ENCODE measurements at regions not wholly inside any gene's neighbourhood (a gene's known extent, or its start where the extent isn't known, plus 50 kb on each side); places are given as distances from the start of the nearest gene placed in this dataset.
"Not testable (repeated sequence)": the region's sequence is repeated elsewhere in the genome, so short reads cannot be mapped to it uniquely, and the experiment has no call there.

DNA sequence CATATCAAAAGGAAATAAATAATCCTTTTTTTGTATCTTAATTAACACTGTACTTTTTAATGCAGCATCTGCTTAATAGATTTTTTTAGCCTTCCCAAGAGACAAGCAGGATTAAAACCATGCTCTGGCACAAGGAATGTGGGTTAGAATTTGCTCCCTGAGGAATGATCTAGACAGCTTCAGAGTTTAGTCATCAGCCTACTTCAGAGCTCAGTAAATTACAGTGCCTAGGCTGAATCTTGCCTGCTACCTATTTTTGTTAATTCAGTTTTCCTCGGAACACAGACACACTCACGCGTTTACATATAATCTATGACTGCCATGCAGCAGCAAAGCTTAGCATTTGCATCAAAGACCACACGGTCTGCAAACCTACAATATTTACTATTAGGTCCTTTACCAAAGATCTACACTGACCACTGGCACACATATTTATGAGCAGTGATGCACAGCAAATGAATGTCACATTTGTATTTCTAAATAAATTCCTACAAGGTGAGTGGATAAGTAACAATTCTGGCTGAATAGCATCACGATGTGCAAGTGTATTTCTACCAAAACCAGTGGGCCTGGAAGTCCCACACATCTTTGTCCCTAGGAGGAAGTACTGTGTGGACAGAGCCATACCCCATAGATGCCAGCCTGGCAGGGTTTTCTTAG lies 309.8 kb upstream of the TMEM132C start:
- DNase-seq (ENCODE audit: low spot score): no peak

DNA sequence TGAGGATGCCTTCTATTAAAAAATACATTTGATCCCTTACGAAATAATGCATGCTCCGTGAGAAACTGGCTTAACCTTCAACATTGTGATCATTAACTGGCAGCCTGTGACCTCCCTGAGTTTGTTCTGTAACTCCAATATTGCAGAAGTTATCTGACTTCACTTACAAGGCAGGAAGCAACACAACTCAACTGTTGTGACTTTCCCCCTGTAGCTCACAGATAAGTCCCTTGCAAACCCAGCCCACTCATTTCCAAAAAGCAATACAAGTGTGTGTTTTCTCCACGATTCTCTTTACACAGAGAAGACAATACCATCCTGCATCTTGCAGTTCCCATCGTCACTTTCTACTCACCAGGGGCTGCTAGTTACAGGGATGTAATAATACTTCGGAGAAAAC lies 304.7 kb upstream of the TMEM132C start:
- no peak for DNase-seq (ENCODE audit: low spot score)

DNA sequence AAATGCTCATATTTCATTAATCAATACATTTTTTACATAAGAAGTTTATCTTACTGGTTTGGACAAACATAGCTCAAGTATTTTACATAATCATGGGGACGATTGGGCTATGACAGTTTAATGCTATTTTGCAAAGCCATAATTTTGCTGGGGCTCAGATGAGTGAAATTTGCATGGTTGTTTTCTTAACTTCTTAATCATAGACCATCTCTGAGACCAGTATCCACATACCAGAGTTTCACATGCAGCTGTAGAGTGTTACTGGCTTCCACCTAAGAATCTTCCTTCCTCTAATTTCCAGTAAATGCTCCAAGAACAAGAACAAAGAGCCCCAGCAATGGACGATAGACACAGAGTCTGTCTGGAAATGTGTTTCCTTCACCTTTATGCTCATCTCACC lies 303.0 kb upstream of the TMEM132C start:
- DNase-seq (ENCODE audit: low spot score): no peak

DNA sequence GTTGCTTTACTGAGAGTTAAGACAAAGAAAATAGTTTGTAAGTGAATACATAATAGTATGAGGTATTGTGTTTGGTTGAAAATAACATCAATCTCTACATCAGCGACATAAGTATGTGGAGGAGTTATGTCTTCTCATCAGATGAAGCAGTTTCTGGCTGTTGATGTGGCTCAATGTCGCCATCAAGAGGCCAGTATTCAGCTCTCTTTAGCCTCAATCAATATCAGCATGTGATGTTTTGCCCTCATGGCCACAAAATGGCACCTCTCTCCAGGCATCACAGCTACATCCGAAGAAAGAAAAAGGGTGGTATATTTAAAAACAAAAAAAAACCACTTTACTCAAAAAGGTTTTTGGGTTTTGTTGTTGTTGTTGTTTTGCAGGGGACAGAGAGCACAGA lies 302.3 kb upstream of the TMEM132C start:
- DNase-seq (ENCODE audit: low spot score): no peak

DNA sequence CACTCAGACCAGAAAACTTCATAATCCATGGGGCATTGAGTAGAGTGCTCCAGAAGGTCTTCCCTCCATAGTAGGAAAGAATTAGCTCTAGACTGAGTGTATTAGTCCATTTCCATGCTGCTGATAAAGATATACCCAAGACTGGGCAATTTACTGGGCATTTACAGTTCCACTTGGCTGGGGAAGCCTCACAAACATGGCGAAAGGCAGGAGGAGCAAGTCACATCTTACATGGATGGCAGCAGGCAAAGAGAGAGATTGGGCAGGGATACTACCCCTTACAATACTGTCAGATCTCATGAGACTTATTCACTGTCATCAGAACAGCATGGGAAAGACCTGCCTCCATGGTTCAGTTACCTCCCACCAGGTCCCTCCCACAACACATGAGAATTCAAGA lies 300.6 kb upstream of the TMEM132C start:
- no peak for DNase-seq (ENCODE audit: low spot score)

DNA sequence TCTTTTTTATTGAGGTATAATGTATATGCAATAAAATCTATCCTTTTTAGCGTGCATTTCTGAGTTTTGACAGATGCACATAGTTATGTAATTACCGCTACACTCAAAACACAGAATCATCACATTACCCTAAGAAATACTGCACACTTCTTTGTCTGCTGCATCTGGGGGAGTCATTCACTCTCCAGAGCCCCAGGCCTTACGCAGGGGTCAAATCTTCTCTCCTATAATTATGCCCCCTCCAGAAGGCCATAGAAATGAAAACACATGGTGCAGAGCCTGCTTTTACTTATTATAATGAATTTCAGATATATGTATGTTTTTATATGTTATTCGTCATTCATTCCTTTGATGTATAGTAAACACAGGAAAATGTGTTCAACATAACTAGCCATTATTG lies 296.5 kb upstream of the TMEM132C start:
- no peak for DNase-seq (ENCODE audit: low spot score)

DNA sequence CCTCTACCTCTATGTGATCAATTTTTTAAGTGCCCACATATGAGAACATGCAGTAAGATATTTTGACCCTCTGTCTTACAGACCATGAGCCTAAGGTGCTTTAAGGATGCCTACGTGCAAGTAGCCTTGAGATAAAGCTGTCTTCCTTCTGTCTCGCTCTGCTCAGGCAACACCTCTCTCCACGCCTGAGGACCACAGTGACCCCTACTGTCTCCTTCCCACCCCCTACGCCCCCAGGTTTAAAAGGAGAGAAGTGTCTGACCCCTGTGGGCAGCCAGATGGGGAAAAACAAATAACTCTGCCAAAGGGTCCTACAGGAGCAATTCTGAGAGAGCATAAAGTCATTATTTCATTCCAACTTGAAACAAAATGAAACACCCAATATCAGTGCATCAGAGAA lies 286.4 kb upstream of the TMEM132C start:
- DNase-seq (ENCODE audit: low spot score): no peak

DNA sequence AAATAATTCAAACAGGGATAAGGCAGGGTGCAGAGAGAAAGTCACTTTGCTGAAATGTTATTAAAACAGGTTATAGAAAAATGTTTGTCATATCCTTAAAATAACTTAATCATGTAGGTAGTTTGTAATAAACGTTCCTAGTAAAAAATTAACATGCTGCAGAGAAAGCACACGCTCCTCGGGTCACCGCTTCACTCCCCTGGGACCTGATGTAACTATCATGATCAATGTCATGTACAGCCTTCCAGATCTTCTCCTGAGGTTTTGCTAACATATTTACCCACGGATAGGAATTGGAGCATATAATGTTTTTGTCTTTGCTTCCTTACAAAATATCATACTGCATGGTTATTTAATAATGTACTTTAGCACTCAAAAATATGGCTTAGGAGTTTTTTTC lies 285.1 kb upstream of the TMEM132C start:
- no peak for DNase-seq (ENCODE audit: low spot score)

DNA sequence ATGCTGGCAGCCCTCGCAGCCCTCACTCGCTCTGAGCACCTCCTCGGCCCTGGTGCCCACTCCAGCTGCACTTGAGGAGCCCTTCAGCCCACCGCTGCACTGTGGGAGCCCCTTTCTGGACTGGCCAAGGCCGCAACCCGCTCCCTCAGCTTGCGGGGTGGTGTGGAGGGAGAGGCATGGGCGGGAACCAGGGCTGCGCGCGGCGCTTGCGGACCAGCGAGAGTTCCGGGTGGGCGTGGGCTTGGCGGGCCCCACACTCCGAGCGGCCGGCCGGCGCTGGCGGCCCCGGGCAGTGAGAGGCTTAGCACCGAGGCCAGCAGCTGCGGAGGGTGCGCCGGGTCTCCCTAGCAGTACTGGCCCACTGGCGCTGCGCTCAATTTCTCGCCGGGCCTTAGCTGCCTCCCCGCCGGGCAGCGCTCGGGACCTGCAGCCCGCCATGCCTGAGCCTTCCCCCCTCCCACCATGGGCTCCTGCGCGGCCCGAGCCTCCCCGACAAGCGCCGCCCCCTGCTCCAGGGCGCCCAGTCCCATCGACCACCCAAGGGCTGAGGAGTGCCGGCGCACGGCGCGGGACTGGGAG lies 283.7 kb upstream of the TMEM132C start:
- DNase-seq (ENCODE audit: low spot score): not testable (repeated sequence)

DNA sequence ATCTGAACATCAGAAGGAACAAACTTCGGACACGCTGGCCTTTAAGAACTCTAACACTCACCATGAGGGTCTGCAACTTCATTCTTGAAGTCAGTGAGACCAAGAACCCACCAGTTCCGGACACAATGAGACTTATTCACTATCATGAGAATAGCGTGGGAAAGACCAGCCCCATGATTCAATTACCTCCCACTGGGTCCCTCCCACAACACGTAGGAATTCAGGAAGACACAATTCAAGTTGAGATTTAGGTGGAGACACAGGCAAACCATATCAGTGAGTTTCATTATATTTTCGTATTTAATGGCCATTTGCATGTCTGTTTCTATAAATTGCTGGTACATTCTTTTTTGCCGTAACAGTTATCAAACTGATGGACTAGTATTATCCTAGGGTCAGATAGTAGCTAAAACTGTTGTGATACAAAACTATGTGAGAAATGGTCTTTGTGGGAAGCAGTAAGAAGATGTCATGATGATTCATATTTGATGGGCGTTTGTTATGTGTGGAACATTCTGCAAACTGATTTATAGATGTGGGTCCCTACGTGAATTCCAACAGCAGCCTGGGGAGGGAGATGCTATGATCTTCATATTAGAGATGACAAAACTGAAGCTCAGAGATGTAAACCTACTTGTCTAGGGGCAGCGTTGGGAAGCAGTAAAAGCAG lies 282.4 kb upstream of the TMEM132C start:
- no peak for DNase-seq (ENCODE audit: low spot score)

DNA sequence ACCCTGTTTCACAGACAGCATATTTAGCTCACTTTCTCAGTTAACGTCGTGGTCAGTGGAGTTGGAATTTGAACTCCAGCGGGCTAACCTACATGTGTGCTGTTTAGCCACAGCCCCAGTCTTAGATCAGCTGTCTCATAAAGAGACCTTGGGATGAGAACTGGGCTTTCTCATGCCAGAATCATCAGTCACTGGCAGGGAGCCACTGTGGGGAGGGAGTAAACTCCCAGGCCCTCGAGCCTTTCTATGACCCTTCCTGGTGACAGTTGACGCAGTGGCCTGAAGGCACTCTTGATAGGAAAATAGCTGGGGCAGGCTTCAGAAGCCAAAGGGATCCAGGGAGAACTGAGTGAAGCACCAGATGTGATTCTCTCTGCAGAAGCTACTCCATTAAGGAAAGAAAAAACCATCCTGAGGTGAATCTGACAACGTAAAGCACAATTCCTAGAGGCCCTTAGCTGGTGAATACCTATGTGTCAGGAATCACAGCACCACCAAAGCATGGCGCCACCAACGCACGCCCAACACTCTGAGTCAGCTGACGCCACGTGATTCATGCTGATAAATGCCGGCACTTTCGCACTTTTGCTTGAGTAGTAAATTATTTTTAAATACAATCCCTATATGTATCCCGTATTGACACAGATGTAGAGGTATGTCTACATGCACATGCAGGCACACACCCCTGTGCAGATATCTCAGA lies 279.6 kb upstream of the TMEM132C start:
- DNase-seq (ENCODE audit: low spot score): no peak

DNA sequence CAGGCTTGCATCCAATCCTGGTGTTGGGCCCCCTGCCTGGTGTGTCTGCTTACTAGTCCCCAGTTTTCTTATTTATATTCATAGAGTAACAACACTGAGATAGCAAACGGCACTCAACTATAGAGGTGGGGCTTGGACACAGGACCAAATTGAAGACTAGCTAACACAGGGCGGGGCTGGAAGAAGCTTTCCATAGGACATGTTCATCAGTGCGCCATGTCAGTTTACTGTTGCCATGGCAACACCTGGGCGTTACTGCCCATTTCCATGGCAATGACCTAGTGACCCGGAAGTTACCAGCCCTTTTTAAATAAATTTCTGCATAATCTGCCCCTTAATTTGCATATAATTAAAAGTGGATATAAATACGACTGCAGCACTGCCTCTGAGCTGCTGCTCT lies 275.5 kb upstream of the TMEM132C start:
- no peak for DNase-seq (ENCODE audit: low spot score)

DNA sequence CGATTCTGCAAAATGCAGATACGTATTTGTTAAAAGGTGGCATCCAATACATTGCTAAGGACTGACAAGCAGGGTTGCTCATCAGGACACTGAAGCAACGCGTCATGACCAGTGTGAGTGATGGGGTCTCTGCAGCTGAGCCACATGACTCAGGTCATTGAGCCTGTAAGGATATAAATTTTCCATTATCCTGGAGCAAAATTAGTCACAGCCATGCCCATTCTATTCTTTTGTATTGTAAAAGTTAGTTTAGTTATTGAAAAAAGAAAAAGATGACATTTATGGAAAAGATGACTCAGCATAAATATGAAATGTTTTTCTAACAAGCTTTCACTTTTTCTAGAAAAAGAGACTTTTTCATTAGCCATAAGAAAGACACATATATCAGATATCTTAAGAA lies 268.0 kb upstream of the TMEM132C start:
- no peak for DNase-seq (ENCODE audit: low spot score)

DNA sequence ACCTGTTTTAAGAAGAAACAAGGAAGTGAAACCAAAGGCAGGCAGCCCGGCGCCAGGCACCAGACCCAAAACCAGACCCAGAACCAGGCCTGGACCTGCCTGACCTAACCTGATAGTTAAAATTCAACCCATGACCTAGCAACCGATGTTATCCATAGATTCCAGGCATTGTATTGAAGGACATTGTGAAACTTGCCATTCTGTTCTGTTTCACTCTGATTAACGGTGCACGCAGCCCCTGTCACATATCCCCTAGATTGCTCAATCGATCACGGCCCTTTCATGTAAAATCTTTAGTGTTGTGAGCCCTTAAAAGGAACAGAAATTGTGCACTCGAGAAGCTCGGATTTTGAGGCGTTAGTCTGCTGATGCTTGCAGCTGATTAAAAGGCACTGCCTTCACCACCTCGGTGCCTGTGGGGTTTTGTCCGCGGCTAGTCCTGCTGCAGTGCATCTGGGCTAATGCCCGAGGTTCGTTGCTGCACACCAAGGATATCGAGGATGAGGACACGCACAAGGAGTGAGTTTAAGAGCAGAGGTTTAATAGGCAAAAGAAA lies 262.5 kb upstream of the TMEM132C start:
- no peak for DNase-seq (ENCODE audit: low spot score)

DNA sequence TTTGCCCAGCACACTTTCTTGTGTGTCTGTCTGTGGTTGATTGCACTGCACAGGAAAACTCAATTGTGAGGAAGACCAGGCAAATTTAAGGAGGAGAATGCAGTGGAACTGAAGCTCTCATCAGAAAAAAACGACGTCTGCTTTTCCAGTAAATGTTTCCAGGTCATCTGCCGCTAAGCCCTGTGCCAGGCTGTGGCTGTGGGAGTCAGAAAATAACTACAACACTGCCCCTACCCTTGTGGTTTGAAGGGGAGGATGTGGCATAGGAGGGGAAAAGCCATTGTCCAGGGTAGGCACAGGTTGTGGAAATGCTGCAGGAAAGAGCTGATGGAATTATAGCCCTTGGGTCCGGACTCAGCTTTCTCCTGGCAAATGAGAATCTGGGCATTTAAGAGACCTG lies 259.7 kb upstream of the TMEM132C start:
- no peak for DNase-seq (ENCODE audit: low spot score)

DNA sequence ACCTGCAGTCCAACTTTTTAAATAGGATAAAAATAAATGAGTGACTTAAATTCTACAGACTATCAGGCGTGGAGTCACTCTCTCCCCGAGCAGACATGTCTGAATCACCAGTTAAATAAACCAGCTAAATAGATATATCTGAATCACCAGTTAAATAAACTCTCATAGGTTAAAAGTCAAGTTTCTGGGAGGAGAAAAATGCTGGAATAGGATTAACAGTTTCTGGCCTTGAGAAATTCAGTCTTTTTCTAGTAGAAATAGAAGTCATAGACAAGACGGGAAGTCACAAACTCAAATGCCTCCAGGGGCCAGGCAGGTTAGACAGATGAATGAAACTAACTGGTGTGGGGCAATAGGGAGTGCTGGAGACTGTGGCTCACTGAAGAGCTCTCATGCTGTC lies 258.6 kb upstream of the TMEM132C start:
- no peak for DNase-seq (ENCODE audit: low spot score)

DNA sequence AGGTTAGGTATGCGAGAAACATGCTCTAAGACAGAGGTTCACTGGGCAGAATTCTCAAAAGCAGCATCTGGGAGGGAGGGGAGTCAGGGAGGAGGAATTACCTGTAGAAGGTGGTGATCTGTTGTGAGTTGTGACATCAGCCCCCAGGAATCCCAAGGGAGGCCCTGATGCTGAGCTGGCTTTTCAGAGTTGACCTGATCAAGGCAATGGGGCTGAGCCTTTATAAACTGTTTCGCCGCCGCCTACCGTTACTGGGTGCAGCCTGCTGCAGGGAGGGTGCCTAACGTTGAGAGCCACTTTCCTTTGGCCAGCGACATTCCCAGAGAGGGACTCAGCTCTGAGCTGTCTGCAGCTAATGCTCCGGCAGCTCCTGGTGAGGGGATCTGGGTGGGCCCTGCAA lies 257.9 kb upstream of the TMEM132C start:
- no peak for DNase-seq (ENCODE audit: low spot score)

DNA sequence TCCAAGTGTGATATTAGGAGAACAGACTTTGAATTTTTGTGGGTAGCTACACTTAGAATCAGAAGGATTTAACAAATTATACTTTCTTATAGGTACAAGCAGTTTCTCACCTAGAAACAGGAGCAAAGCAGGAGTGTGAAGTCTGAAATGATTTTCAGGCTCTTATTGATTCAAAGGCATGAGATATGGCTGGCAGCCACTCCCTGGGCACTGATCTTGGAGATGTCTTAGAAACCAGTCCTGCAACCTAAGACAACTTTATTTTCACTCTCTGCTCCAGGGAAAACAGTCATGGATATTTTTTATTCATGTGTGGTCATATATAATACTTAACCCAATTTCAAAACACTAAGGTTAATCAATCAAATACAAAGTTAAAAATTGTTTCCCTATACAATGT lies 254.9 kb upstream of the TMEM132C start:
- no peak for DNase-seq (ENCODE audit: low spot score)

DNA sequence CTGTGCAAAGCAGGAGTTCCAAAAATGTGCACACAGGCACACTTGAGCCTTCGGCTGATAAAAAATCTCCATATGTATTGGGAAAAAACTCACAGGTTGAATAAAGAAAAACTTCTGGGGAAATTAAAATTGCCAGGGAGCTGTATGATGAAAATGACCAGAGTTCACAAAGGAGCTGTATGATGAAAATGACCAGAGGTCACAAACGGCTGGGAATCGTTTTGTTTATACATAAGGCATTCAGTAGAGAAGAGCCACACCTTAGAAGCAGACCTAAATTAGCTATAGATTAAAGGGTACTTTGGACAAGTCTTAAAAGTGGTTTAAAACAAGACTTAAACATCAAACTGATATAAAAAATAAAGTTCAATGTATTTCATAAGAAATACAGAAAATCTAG lies 251.7 kb upstream of the TMEM132C start:
- no peak for DNase-seq (ENCODE audit: low spot score)

DNA sequence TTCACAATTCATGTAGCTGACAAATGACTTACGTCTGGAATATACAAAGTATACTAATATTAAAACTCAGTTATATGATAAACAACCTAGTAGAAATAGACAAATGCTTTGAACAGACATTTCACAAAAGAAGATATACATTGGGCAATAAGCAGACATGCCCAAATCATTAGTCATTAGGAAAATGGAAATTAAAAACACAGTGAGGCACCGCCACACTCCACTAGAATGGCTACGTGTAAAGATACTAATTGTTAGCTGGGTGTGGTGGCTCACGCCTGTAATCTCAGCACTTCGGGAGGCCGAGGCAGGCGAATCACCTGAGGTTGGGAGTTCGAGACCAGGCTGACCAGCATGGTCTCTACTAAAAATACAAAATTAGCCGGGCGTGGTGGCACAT lies 248.9 kb upstream of the TMEM132C start:
- no peak for DNase-seq (ENCODE audit: low spot score)

DNA sequence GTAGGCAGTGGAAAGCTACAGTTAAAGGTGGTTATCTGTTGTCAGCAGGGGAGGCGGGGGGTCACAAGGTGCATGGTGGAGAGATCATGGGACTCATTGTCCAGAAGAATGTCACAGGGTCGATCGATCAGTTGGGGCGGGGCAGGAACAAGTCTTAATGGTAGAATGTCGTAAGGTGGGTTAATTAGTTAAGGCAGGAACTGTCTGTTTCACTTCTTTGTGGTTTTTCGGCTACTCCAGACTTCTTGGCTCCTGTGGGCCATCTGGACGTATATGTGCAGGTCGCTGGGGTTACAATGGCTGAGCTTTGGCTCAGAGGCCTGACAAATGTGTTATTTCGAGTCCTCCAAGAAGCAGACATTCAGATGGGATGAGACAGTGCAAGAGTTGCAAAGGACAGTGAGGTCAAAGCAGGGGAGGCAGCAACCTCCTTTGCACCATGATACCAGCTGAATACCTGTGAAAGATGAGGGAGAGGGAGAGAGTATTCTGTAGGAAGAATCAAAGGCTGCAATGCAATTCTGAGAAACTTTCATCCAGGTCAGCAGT lies 246.9 kb upstream of the TMEM132C start:
- DNase-seq (ENCODE audit: low spot score): no peak

DNA sequence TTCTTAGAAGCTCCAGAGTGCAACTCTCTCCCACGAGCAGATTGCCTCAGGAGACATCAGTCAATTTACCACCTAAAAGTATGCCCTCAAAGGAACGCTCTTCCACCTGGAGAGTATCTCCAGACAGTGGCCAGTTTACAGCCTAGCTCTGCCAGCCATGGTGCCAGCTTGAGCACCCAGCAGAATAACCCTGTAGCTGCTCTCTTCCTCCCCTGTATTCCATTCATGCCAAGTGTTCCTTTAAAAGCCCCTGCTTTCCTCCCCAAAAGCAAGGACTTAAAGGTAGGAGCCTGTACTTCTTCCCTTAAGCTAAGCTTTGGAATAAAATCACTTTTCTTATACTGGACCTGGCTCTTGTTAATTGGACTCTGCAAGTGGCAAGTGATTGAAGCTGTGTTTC lies 245.4 kb upstream of the TMEM132C start:
- DNase-seq (ENCODE audit: low spot score): no peak
